Ascending aorta (tissue), 2 donors: ENCODE measurements at regions not wholly inside any gene's neighbourhood (a gene's known extent, or its start where the extent isn't known, plus 50 kb on each side); places are given as distances from the start of the nearest gene placed in this dataset.

Experiments used
- DNase-seq, 2 donors: peaks; one replicate each; pipeline ENCODE4 v3.0.0-alpha.2; 2019; ENCODE audit warnings: low spot score in 2 of 2
- H3K27ac ChIP-seq, 2 donors: fragments of 200-600 bp; sonication (generic); one replicate each; pipeline ENCODE4 v1.5.1; 2016 to 2017; ENCODE audit warnings: mild to moderate bottlenecking in 1 of 2
- H3K27me3 ChIP-seq: fragments of 200-600 bp; sonication (generic); one replicate; pipeline ENCODE4 v1.5.1; 2017
- H3K36me3 ChIP-seq, 2 donors: fragments of 200-600 bp; sonication (generic); one replicate each; pipeline ENCODE4 v1.5.1; 2016
- H3K4me1 ChIP-seq, 2 donors: fragments of 200-600 bp; sonication (generic); one replicate each; pipeline ENCODE4 v1.5.1; 2016 to 2017; ENCODE audit warnings: mild to moderate bottlenecking in 1 of 2
- H3K4me3 ChIP-seq, 2 donors: fragments of 200-600 bp; sonication (generic); one replicate each; pipeline ENCODE4 v1.5.1; 2016 to 2017; ENCODE audit warnings: mild to moderate bottlenecking in 1 of 2
- H3K9me3 ChIP-seq, 2 donors: fragments of 200-600 bp; sonication (generic); one replicate each; pipeline ENCODE4 v1.5.1; 2016
- intact Hi-C: fragments of 100-400 bp; cut with DNase I; formaldehyde crosslinking; loops from one replicate; pipeline ENCODE4 v1.15.1; 2023
- TF ChIP-seq, protein P1 (sequence below), 3 experiments: fragments of 200-600 bp in 2 of 3; fragments of 450-650 bp in 1 of 3; sonication (generic) in 2 of 3; IDR thresholded peaks; one replicate each; pipeline ENCODE4 v1.5.1; 2016 to 2019; ENCODE audit warnings: antibody characterized with exemption in 3 of 3, mild to moderate bottlenecking in 1 of 3, moderate library complexity in 1 of 3

DNA sequence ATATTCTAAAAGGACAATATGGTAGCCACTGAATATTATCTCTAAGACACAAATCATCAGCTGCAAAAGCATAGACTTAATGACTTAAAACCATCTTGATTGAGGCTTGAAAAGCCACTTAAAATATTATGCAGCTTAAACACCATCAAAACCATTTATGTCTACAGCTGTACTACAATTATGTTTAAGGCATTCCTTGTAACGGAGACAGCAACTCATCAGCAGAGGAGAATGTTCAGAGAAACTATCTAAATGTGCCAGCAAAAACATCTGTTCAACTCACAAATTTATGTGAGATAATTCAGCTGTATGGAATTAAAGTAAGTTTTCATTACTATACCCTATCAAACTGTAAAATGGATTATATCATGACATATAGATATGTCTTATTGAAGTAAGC is 147.9 kb upstream of the CTSO start:
- no peak for DNase-seq
- H3K4me1 ChIP-seq, result no peaks in the 10 kb centered on the region
- no peak overlapping the region for H3K4me3 ChIP-seq
- no peaks in the 10 kb centered on the region for H3K36me3 ChIP-seq
- TF ChIP-seq, protein P1, sequence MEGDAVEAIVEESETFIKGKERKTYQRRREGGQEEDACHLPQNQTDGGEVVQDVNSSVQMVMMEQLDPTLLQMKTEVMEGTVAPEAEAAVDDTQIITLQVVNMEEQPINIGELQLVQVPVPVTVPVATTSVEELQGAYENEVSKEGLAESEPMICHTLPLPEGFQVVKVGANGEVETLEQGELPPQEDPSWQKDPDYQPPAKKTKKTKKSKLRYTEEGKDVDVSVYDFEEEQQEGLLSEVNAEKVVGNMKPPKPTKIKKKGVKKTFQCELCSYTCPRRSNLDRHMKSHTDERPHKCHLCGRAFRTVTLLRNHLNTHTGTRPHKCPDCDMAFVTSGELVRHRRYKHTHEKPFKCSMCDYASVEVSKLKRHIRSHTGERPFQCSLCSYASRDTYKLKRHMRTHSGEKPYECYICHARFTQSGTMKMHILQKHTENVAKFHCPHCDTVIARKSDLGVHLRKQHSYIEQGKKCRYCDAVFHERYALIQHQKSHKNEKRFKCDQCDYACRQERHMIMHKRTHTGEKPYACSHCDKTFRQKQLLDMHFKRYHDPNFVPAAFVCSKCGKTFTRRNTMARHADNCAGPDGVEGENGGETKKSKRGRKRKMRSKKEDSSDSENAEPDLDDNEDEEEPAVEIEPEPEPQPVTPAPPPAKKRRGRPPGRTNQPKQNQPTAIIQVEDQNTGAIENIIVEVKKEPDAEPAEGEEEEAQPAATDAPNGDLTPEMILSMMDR (IDR thresholded peaks at IDR 0.05), result no peak
- no peaks in the 10 kb centered on the region for H3K9me3 ChIP-seq
- intact Hi-C loops, result no loop called here
- H3K27me3 ChIP-seq, result no peaks in the 10 kb centered on the region
- no peak overlapping the region for H3K27ac ChIP-seq

DNA sequence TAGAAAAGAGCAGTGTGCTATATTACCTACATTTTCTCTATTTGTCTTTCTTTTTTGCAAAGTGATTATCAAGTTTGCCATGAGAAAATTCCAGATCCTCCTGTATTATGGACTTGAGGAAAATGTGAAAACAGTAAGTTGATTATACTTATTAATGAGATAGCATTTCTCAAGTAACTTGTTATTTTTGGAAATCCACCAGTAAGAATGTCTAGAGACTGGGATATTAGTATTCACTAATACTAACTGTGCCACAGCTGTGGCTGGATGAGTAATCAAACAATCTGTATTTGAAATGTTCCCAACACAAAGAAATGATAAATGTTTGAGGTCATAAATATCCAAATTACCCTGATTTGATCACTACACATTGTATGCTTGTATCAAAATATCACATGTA is 147.0 kb upstream of the CTSO start:
- TF ChIP-seq, protein P1 (IDR thresholded peaks at IDR 0.05), result no peak
- no peaks in the 10 kb centered on the region for H3K36me3 ChIP-seq

DNA sequence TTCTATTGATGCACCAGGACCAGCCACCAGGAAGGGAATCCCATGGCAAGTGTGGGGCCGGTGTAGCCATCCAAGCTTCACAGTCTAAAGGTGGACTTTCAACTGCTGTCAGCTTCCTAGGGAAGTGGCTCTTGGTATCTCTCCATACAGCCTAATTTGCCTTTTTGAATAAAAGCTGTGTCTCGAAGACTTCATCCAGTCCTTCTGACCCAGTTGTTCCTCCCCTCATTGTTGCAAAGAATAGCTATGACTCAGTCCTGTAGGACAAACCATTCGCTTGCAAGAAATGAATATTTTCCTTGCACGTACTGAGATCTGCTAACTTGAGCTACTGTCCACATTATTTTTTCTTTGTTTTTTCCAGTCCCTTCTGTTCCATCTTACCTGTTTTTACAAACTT is 145.1 kb upstream of the CTSO start:
- DNase-seq, result no peak

More for the DNA sequence above, 147.0 kb upstream of the CTSO start:
- H3K27ac ChIP-seq, result no peak overlapping the region
- intact Hi-C loops, result no loop called here
- H3K4me3 ChIP-seq, result no peak overlapping the region
- H3K9me3 ChIP-seq, result no peaks in the 10 kb centered on the region
- H3K27me3 ChIP-seq, result no peaks in the 10 kb centered on the region
- H3K4me1 ChIP-seq, result no peaks in the 10 kb centered on the region
- DNase-seq, result no peak

DNA sequence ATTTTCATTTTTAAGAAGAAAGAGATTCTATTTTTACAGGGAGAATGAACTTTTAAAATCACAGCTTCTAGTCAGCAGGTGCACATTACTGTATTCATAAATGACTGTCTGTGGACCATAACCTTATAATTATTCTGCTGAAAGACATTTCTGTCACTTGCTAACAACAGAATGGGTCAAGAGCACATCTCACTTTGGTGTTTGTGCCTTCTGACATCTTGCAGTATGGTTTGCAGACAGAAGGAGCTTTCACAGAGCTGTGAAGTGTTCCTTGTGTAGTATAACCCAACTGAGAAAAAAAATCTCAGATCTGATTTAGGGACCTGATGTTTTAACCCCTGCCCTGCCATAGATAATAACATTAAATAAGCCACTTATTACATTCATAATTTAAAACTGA is 131.4 kb upstream of the CTSO start:
- TF ChIP-seq, protein P1 (IDR thresholded peaks at IDR 0.05), result no peak
- no peak overlapping the region for H3K4me3 ChIP-seq
- no peaks in the 10 kb centered on the region for H3K4me1 ChIP-seq
- no peaks in the 10 kb centered on the region for H3K27me3 ChIP-seq
- no peak overlapping the region for H3K27ac ChIP-seq
- no peak for DNase-seq
- H3K36me3 ChIP-seq, result no peaks in the 10 kb centered on the region
- H3K9me3 ChIP-seq, result no peaks in the 10 kb centered on the region
- intact Hi-C loops, result no loop called here

More for the DNA sequence above, 145.1 kb upstream of the CTSO start:
- intact Hi-C loops, result no loop called here
- no peaks in the 10 kb centered on the region for H3K27me3 ChIP-seq
- H3K9me3 ChIP-seq, result no peaks in the 10 kb centered on the region
- H3K27ac ChIP-seq, result no peak overlapping the region
- H3K4me1 ChIP-seq, result no peaks in the 10 kb centered on the region
- no peak overlapping the region for H3K4me3 ChIP-seq
- TF ChIP-seq, protein P1 (IDR thresholded peaks at IDR 0.05), result no peak
- H3K36me3 ChIP-seq, result no peaks in the 10 kb centered on the region

DNA sequence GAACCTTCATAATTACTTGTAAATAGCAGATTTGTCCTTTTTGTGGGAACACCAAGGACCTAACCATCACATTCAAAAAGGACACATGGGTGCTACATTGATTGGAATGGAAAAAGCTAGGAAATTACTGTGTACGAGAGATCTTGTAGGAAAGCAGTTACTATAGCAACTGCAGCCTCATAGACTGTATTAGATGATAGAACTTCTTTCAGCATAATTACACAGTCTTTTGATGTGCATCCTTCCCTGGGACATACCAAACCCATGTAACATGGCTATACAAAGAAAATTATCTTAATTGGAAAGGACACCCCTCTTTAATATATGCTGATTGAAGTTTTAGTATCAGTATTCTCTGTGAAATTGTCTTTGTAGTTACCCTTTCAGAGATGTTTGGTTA is 130.7 kb upstream of the CTSO start:
- no peak for DNase-seq
- intact Hi-C loops, result no loop called here
- no peaks in the 10 kb centered on the region for H3K27me3 ChIP-seq
- H3K36me3 ChIP-seq, result no peaks in the 10 kb centered on the region
- H3K9me3 ChIP-seq, result no peaks in the 10 kb centered on the region
- H3K4me1 ChIP-seq, result no peaks in the 10 kb centered on the region
- TF ChIP-seq, protein P1 (IDR thresholded peaks at IDR 0.05), result no peak
- H3K27ac ChIP-seq, result no peak overlapping the region
- no peak overlapping the region for H3K4me3 ChIP-seq

DNA sequence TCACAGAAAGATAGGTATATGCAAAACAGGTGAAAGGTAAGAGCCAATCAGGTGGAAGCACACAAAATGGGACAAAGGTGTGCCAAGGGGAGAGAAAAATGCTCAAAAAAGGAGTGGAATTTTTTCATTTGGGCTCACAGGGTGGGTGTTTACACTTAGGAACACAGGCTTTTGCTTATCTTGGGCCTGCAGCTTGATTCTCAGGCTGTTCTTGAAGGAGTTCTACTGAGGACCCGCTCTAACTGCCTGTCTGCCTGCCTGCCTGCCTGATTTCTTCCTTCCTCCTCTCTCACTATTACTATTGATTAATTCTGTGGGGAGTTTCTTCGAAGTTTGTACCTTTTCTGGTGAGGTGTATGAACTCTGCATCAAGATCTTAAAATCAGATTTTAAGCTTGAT is 120.3 kb upstream of the CTSO start:
- TF ChIP-seq, protein P1 (IDR thresholded peaks at IDR 0.05), result no peak
- H3K9me3 ChIP-seq, result no peaks in the 10 kb centered on the region
- no peaks in the 10 kb centered on the region for H3K4me1 ChIP-seq
- no peaks in the 10 kb centered on the region for H3K27me3 ChIP-seq
- H3K36me3 ChIP-seq, result no peaks in the 10 kb centered on the region
- no peak for DNase-seq
- intact Hi-C loops, result no loop called here
- no peak overlapping the region for H3K27ac ChIP-seq
- H3K4me3 ChIP-seq, result no peak overlapping the region
